ENCODE measurements at regions not wholly inside any gene's neighbourhood (a gene's known extent, or its start where the extent isn't known, plus 50 kb on each side); places are given as distances from the start of the nearest gene placed in this dataset.

- TF ChIP-seq CTCF (IDR thresholded peaks at IDR 0.05) = no peak
- no peak for TF ChIP-seq POLR2A (IDR thresholded peaks at IDR 0.05)
Measured at GRCh38 chr6:144811140-144811539, 526.0 kb downstream of the UTRN start.
